ENCODE measurements at regions not wholly inside any gene's neighbourhood (a gene's known extent, or its start where the extent isn't known, plus 50 kb on each side); places are given as distances from the start of the nearest gene placed in this dataset.
"Not testable (repeated sequence)": the region's sequence is repeated elsewhere in the genome, so short reads cannot be mapped to it uniquely, and the experiment has no call there.

- DNase-seq (ENCODE audit: low spot score), result no peak
Measured at GRCh38 chr13:83780227-83780626, 102.0 kb downstream of the SLITRK1 start.

GRCh38 chr13:83773961-83774360, 108.3 kb downstream of the SLITRK1 start:
- Histone ChIP-seq H3K9me3 (no peaks in the 10 kb centered on the region), H3K27ac (no peak overlapping the region), H3K4me3 (no peak overlapping the region), H3K4me1 (no peaks in the 10 kb centered on the region), H3K36me3 (no peaks in the 10 kb centered on the region), H3K27me3 (no peaks in the 10 kb centered on the region)
- no peak for DNase-seq (ENCODE audit: low spot score)
- TF ChIP-seq, protein P1, sequence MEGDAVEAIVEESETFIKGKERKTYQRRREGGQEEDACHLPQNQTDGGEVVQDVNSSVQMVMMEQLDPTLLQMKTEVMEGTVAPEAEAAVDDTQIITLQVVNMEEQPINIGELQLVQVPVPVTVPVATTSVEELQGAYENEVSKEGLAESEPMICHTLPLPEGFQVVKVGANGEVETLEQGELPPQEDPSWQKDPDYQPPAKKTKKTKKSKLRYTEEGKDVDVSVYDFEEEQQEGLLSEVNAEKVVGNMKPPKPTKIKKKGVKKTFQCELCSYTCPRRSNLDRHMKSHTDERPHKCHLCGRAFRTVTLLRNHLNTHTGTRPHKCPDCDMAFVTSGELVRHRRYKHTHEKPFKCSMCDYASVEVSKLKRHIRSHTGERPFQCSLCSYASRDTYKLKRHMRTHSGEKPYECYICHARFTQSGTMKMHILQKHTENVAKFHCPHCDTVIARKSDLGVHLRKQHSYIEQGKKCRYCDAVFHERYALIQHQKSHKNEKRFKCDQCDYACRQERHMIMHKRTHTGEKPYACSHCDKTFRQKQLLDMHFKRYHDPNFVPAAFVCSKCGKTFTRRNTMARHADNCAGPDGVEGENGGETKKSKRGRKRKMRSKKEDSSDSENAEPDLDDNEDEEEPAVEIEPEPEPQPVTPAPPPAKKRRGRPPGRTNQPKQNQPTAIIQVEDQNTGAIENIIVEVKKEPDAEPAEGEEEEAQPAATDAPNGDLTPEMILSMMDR (IDR thresholded peaks at IDR 0.05), result no peak

More at GRCh38 chr13:83780227-83780626, 102.0 kb downstream of the SLITRK1 start:
- TF ChIP-seq, protein P1 (IDR thresholded peaks at IDR 0.05), result no peak
- H3K9me3 ChIP-seq, result no peaks in the 10 kb centered on the region
- H3K4me1 ChIP-seq, result no peaks in the 10 kb centered on the region
- H3K36me3 ChIP-seq, result no peaks in the 10 kb centered on the region
- H3K27ac ChIP-seq, result no peak overlapping the region
- H3K4me3 ChIP-seq, result no peak overlapping the region
- H3K27me3 ChIP-seq, result no peaks in the 10 kb centered on the region

DNA sequence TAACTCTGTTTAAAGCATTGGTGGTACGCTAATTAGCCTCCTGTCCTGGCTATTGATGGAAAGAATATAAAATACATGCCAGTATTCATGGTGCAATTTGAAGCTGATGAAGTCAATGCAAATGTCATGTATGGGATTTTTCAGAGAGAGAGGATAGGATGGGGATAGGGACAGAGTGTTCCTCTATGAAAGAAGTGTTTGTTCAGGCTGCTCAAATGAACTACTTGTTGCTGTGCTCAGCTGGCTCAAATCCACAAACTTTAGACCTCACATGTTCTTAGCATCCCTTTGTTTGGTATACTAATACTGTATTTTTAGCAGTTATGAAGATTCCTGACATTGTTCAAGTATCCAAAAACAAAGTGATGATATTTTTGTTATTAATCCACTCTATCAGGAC, 116.5 kb downstream of the SLITRK1 start:
- TF ChIP-seq, protein P1 (IDR thresholded peaks at IDR 0.05), result no peak
- H3K36me3 ChIP-seq, result no peaks in the 10 kb centered on the region

GRCh38 chr13:83761631-83762030, 120.6 kb downstream of the SLITRK1 start:
- Histone ChIP-seq H3K27ac (no peak overlapping the region), H3K27me3 (no peaks in the 10 kb centered on the region), H3K4me3 (no peak overlapping the region), H3K9me3 (peaks cover 0 to 3% of the 10 kb centered on the region in 2 donors), H3K36me3 (no peaks in the 10 kb centered on the region), H3K4me1 (no peaks in the 10 kb centered on the region)
- no peak for DNase-seq (ENCODE audit: low spot score)
- TF ChIP-seq, protein P1 (IDR thresholded peaks at IDR 0.05), result no peak

More for the DNA sequence above, 116.5 kb downstream of the SLITRK1 start:
- H3K27me3 ChIP-seq, result no peaks in the 10 kb centered on the region
- no peaks in the 10 kb centered on the region for H3K9me3 ChIP-seq
- H3K4me3 ChIP-seq, result no peak overlapping the region
- no peak overlapping the region for H3K27ac ChIP-seq
- H3K4me1 ChIP-seq, result no peaks in the 10 kb centered on the region
- no peak for DNase-seq (ENCODE audit: low spot score)

DNA sequence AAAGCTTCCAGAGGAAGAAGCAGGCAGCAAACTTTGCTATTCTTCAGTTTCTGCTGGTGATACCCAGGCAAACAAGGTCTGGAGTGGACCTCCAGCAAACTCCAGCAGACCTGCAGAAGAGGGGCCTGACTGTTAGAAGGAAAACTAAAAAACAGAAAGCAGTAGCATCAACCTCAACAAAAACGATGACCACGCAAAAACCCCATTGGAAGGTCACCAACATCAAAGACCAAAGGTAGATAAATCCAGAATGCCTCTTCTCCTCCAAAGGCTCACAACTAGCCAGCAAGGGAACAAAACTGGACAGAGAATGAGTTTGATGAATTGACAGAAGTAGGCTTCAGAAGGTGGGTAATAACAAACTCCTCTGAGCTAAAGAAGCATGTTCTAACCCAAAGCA, 127.1 kb downstream of the SLITRK1 start:
- not testable (repeated sequence) for DNase-seq (ENCODE audit: low spot score); H3K36me3 ChIP-seq; H3K4me3 ChIP-seq; H3K27me3 ChIP-seq; H3K4me1 ChIP-seq; H3K27ac ChIP-seq
- peaks cover 0 to 10% of the 10 kb centered on the region in 2 donors for H3K9me3 ChIP-seq

GRCh38 chr13:83753912-83754624, 128.2 kb downstream of the SLITRK1 start:
- Histone ChIP-seq H3K9me3 (peaks cover 0 to 10% of the 10 kb centered on the region in 2 donors), H3K4me1 (no peaks in the 10 kb centered on the region), H3K27me3 (no peaks in the 10 kb centered on the region), H3K4me3 (no peak overlapping the region), H3K27ac (no peak overlapping the region), H3K36me3 (no peaks in the 10 kb centered on the region)
- TF ChIP-seq, protein P1 (IDR thresholded peaks at IDR 0.05), result no peak
- no peak for DNase-seq (ENCODE audit: low spot score)
